ENCODE measurements at regions not wholly inside any gene's neighbourhood (a gene's known extent, or its start where the extent isn't known, plus 50 kb on each side); places are given as distances from the start of the nearest gene placed in this dataset.
"Not testable (repeated sequence)": the region's sequence is repeated elsewhere in the genome, so short reads cannot be mapped to it uniquely, and the experiment has no call there.

DNA sequence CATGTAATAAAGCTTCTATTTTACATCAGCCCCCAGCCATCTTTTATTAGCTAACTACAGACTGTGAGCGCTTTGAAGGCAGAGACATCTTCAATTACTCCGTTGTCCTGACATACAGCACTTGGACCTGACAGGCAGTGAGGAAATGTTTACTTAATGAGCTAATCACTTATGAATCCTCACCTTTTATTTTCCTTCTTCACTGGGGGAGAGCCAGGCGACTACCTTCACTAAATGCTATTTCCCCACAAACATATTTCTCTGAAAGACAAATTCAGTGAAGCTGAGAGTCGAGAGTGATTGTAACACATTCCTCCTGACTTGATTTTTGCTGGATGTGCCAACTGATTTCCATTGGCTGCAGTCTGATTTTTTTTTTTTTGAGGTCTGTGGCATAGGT lies 192.1 kb upstream of the CLINT1 start:
- DNase-seq, result no peak

- no peak for DNase-seq
These were observed 191.5 kb upstream of the CLINT1 start for GRCh38 chr5:158050421-158050820.

DNA sequence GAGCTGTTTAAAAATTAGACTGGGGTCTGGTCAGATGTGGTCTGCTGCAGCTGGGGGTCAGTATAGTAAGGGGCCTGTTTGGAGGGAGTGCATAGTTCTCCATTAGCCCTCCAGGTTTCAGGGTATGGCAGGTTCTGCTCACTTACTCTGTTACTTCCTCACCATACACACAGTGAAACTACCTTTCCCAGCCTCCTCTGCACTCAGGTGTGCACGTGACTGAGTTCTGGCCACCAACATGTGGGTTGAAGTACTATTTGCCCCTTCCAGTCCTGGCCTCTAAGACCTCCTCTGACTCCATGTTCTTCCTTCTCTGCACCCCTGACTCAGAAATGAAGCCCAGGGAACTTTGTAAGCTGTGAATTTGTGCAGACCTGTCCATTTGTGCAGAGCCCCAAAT lies 190.5 kb upstream of the CLINT1 start:
- no peak for DNase-seq

DNA sequence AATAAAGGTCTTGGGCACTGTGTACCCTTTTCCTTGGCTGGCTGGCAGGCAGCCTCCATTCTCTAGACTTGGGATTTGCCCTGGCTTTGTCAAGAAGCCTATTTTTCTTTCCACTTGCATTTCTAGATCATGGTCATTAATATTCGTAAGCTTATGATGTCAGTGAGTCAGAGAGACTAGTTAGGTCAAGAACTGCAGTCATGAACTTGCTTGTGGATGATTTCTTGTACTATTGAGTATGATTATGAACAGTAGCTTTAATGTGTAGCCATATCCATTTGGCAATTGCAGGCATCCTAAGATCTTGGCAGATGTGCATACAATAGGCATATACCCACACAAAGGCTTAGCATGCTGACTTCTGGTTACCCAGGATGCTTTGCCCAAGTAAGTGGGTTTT lies 186.8 kb upstream of the CLINT1 start:
- no peak for DNase-seq

GRCh38 chr5:158039911-158040347 lies 181.0 kb upstream of the CLINT1 start:
- DNase-seq, result no peak

GRCh38 chr5:158039441-158039840 lies 180.5 kb upstream of the CLINT1 start:
- no peak for DNase-seq

DNA sequence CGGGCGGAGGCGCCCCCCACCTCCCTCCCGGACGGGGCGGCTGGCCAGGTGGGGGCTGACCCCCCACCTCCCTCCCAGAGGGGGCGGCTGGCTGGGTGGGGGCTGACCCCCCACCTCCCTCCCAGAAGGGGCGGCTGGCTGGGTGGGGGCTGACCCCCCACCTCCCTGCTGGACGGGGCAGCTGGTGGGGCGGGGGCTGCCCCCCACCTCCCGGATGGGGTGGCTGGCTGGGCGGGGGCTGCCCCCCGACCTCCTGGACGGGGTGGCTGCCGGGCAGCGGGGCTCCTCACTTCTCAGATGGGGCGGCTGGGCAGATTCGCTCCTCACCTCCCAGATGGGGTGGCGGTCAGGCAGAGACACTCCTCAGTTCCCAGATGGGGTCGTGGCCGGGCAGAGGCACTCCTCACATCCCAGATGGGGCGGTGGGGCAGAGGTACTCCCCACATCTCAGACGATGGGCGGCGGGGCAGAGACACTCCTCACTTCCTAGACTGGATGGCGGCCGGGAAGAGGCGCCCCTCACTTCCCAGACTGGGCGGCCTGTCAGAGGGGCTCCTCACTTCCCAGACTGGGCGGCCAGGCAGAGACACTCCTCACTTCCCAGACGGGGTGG lies 178.1 kb upstream of the CLINT1 start:
- not testable (repeated sequence) for DNase-seq

DNA sequence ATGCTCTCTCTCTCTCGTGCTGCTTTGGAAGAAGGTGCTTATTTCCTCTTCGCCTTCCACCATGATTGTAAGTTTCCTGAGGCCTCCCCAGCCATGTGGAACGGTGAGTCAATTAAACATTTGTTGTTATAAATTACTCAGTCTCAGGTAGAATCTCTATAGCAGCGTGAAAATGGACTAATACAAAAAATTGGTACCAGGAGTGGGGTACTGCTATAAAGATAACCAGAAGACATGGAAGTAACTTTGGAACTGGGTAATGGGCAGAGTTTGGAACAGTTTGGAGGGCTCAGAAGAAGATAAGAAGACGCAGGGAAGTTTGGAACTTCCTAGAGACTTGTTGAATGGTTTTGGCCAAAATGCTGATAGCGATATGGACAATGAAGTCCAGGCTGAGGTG lies 175.6 kb upstream of the CLINT1 start:
- not testable (repeated sequence) for DNase-seq

- no peak for DNase-seq
These were observed 174.8 kb upstream of the CLINT1 start for GRCh38 chr5:158033724-158034123.

DNA sequence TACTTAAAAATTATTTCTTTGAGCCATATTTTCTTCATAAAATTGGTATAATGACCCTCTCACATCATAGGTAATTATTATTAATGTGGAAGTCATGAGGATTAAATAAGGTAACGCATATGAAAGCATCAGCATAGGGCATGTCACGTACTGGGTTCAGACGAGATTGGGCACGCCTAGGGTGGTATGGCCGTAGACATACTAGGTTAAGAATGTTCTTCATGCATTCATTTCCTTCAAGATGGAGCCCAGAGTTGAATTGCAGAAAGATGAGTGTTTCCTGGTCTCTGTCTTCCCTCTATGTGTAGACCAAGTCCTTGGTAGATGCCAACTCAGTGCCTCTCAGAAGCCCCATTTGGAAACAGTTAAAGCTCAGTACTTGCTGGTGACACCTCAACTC lies 174.1 kb upstream of the CLINT1 start:
- DNase-seq, result no peak

DNA sequence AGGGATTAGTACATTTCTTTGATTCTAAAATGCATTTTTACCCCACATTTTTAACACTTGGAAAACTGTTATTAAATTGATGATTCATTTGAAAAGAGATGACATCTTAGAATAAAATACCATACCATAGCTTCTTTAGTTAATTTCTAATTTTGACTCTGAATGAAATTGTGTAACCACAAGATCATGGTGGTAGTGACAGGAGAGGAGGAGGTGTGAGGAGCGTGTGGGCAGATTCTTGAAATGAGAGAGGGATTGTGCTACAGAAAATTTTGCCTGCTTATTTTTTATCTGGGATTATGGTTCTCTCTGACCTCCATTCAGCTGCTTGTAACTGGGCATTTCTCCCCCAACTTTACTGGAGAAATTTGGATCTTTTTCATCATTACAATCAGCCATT lies 173.3 kb upstream of the CLINT1 start:
- DNase-seq, result no peak

GRCh38 chr5:158027806-158028775 lies 169.1 kb upstream of the CLINT1 start:
- DNase-seq, result no peak

- peak; percentile 44 for DNase-seq
These were observed 167.5 kb upstream of the CLINT1 start for GRCh38 chr5:158026304-158027031.

GRCh38 chr5:158023266-158023665 lies 164.3 kb upstream of the CLINT1 start:
- DNase-seq, result no peak

DNA sequence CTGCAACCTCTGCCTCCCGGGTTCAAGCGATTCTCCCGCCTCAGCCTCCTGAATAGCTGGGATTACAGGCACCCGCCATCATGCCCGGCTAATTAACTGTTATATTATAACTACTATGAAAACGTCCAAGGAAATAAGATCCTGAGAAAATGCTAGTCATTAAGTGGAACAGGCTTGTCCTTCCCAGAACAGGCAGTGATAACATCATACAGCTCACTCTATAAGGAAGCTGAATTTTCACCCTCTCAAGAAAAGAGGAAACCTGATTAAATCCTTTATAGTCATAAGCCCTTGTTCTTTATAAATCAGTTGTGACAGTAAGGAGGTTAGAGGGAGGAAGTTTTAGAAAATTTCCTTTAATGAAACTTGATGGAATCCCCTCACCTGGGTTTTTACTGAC lies 163.9 kb upstream of the CLINT1 start:
- no peak for DNase-seq

GRCh38 chr5:158022393-158022792 lies 163.4 kb upstream of the CLINT1 start:
- DNase-seq, result no peak

- no peak for DNase-seq
These were observed 161.8 kb upstream of the CLINT1 start for GRCh38 chr5:158020555-158021418.

- DNase-seq, result no peak
These were observed 158.5 kb upstream of the CLINT1 start for GRCh38 chr5:158017469-158017868.

DNA sequence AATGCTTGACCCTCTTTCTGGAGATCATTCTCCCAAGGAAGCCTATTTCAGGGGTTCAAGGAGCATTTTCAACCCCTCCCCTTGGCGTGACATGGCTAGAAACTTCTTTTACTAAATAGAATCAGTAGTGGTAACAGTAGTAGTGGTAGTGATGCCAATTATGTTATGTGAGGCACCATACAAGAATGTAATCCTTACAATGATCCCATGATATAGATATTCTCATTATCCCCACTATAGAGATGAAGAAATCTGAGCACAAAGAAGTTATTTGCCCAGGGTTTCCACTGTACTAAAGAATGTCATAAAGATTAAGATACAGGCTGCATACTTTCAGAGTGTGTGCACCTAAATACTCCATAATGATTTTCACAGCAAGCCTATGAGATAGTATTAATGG lies 155.4 kb upstream of the CLINT1 start:
- DNase-seq, result no peak

- no peak for DNase-seq
These were observed 155.0 kb upstream of the CLINT1 start for GRCh38 chr5:158013939-158014338.

DNA sequence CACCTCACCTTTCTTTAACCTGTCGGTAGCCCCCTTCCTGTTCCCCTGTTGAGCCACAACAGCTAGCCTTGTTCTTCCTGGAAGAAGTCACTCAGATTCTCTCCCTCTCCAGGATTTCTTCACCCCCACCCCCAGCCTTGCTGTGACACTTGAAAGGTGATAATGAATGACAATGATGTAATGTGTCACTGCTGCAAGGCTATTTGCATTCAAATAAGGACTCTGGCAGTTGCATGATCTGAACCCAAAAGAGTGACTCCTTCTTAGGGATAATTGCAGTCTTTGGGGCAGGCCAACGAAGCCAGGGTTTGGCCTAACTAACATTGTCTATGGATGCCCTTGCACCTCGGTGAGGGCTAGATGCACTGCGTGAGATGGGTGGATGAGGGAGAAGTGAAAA lies 154.4 kb upstream of the CLINT1 start:
- DNase-seq, result no peak

DNA sequence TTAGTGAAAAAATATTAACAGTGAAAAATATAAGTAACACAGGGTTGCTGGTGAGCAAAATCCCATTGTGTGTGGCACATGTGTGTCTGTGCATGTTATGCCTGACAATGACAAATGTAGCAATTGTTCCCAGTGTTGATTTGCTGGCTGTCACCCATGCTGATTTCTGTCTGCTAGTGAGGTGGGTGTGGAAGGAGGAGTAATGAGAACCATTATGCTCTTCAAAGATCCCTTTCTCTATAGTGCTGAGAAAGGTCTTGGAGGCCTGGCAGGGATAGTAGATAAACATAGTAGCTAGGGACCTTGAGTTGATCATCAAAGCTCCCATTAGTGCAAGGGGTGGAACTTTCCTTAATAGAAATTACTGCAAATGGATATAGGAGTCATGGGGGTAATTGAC lies 152.5 kb upstream of the CLINT1 start:
- no peak for DNase-seq
